ENCODE measurements at regions not wholly inside any gene's neighbourhood (a gene's known extent, or its start where the extent isn't known, plus 50 kb on each side); places are given as distances from the start of the nearest gene placed in this dataset.

DNA sequence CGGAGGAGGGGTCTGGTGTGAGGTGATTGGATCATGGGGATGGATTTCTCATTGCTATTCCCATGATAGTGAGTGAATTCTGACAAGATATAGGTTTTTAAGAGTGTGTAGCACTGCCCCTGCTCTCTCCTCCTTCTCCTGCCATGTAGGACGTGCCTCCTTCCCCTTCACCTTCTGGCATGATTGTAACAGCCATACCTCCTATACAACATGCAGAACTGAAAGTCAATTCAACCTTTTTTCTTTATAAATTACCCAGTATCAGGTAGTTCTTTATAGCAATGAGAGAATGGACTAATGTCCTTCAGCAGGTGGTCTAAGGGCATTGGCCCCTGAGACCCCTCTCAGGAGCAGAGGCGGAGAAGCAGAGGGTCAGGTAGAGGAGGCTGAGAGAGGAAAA lies 168.7 kb upstream of the ETV3 start (continued):
- TF ChIP-seq, protein P1, sequence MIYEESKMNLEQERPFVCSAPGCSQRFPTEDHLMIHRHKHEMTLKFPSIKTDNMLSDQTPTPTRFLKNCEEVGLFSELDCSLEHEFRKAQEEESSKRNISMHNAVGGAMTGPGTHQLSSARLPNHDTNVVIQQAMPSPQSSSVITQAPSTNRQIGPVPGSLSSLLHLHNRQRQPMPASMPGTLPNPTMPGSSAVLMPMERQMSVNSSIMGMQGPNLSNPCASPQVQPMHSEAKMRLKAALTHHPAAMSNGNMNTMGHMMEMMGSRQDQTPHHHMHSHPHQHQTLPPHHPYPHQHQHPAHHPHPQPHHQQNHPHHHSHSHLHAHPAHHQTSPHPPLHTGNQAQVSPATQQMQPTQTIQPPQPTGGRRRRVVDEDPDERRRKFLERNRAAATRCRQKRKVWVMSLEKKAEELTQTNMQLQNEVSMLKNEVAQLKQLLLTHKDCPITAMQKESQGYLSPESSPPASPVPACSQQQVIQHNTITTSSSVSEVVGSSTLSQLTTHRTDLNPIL (CRISPR knock-in tag; IDR thresholded peaks at IDR 0.05; ENCODE audit: low read depth): no peak

DNA sequence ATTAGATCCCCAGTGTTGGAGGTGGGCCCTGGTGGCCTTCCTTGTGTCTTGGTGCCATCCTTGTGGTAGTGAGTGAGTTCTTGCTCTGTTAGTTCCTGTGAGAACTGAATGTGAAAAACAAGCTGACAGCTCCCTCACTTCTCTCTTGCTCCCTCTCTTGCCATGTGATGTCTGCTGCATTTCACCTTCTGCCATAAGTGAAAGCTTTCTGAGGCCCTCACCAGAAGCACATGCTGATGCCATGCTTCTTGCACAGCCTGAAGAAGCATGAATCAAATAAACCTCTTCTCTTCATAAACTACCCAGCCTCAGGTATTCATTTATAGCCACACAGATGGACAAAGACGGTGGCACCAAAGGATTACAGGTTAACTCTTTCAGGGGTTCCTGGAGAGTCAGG lies 166.1 kb upstream of the ETV3 start:
- TF ChIP-seq TCF4 (CRISPR knock-in tag; IDR thresholded peaks at IDR 0.05; ENCODE audit: borderline replicate concordance): no peak
- TF ChIP-seq ZNF8 (CRISPR knock-in tag; IDR thresholded peaks at IDR 0.05): no peak
- TF ChIP-seq GLIS3 (CRISPR knock-in tag; IDR thresholded peaks at IDR 0.05): no peak
- TF ChIP-seq RARB (CRISPR knock-in tag; IDR thresholded peaks at IDR 0.05): no peak
- TF ChIP-seq ZFP30 (CRISPR knock-in tag; IDR thresholded peaks at IDR 0.05): no peak
- TF ChIP-seq CSDC2 (CRISPR knock-in tag; IDR thresholded peaks at IDR 0.05): no peak
- TF ChIP-seq OSR1 (CRISPR knock-in tag; IDR thresholded peaks at IDR 0.05): no peak
- no peak for TF ChIP-seq PATZ1 (CRISPR knock-in tag; IDR thresholded peaks at IDR 0.05; ENCODE audit: borderline replicate concordance)
- no peak for TF ChIP-seq ZC3H10 (CRISPR knock-in tag; IDR thresholded peaks at IDR 0.05)
- TF ChIP-seq CSRNP3 (CRISPR knock-in tag; IDR thresholded peaks at IDR 0.05): no peak
- TF ChIP-seq ZFP3 (CRISPR knock-in tag; IDR thresholded peaks at IDR 0.05): no peak
- TF ChIP-seq ARNTL (CRISPR knock-in tag; IDR thresholded peaks at IDR 0.05; ENCODE audit: borderline replicate concordance, low read depth): no peak
- no peak for TF ChIP-seq ZNF565 (CRISPR knock-in tag; conservative IDR thresholded peaks at IDR 0.05; ENCODE audit: low read depth)
- TF ChIP-seq TOX (CRISPR knock-in tag; IDR thresholded peaks at IDR 0.05; ENCODE audit: borderline replicate concordance): no peak
- ATAC-seq: no peak

DNA sequence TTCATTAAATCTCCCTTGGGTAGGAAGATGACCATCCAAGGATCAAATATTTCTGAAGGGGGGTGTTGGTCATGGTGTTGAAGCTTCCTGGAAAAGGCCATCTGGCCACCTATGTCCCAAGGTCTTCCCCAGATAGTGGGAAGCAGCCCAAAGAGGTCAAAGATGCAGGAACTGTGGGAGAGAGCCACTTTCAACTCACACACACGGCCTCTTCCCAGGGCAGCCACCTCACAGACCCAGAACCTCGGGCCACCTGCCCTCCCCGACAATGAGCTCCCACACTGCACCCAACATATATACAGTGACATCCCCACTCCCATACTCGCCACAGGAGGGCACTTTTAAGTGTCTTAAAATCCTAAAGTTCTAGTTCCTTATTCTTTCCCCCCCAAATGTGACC lies 164.5 kb upstream of the ETV3 start:
- ATAC-seq: no peak
- TF ChIP-seq SNAI2 (CRISPR knock-in tag; IDR thresholded peaks at IDR 0.05): no peak
- no peak for TF ChIP-seq GLIS3 (CRISPR knock-in tag; IDR thresholded peaks at IDR 0.05)
- no peak for TF ChIP-seq CSRNP3 (CRISPR knock-in tag; IDR thresholded peaks at IDR 0.05)
- TF ChIP-seq ZNF565 (CRISPR knock-in tag; conservative IDR thresholded peaks at IDR 0.05; ENCODE audit: low read depth): no peak
- no peak for TF ChIP-seq TSHZ2 (CRISPR knock-in tag; IDR thresholded peaks at IDR 0.05)
- no peak for TF ChIP-seq ZNF70 (CRISPR knock-in tag; IDR thresholded peaks at IDR 0.05)
- no peak for TF ChIP-seq ZFP30 (CRISPR knock-in tag; IDR thresholded peaks at IDR 0.05)

- no peak for TF ChIP-seq ESRRG (CRISPR knock-in tag; IDR thresholded peaks at IDR 0.05)
- no peak for ATAC-seq
These were observed 164.0 kb upstream of the ETV3 start for GRCh38 chr1:157302199-157302497.

All from SK-N-SH treated with all-trans-retinoic acid at 6 μM for 48 hours (cell line).